Activated T-helper 1 cell treated with anti-CD3 and anti-CD28 coated beads, Interleukin-12 subunit alpha, Interleukin-12 subunit beta, Interleukin-2, Interleukin-4 antibody, amounts not matched to agents 30 ng/mL and 10 ng/mL and 1 ng/mL, durations not matched to agents 14 hours and 24 hours and 36 hours (primary cell): ENCODE measurements at regions not wholly inside any gene's neighbourhood (a gene's known extent, or its start where the extent isn't known, plus 50 kb on each side); places are given as distances from the start of the nearest gene placed in this dataset.

Experiments
- DNase-seq: peaks from one replicate; pipeline ENCODE4 v3.0.0; 2021; ENCODE audit warnings: low spot score
- H3K27ac Mint-ChIP-seq: one replicate; pipeline ENCODE4 v1.8.0; 2021; ENCODE audit warnings: mild to moderate bottlenecking, mixed read lengths
- H3K27me3 Mint-ChIP-seq: one replicate; pipeline ENCODE4 v1.8.0; 2022; ENCODE audit warnings: mild to moderate bottlenecking, moderate library complexity, mixed read lengths; ENCODE audit not compliant: insufficient read depth
- H3K36me3 Mint-ChIP-seq: one replicate; pipeline ENCODE4 v1.8.0; 2021; ENCODE audit warnings: low read depth, mixed read lengths
- H3K4me1 Mint-ChIP-seq: one replicate; pipeline ENCODE4 v1.8.0; 2021; ENCODE audit warnings: low read depth, mixed read lengths
- H3K4me3 Mint-ChIP-seq: one replicate; pipeline ENCODE4 v1.8.0; 2021; ENCODE audit warnings: mild to moderate bottlenecking, moderate library complexity, mixed read lengths
- H3K9me3 Mint-ChIP-seq: one replicate; pipeline ENCODE4 v1.8.0; 2021; ENCODE audit warnings: mixed read lengths
- intact Hi-C: fragments of 100-400 bp; cut with micrococcal nuclease; formaldehyde crosslinking; loops from one replicate; pipeline ENCODE4 v1.15.1; 2024

DNA sequence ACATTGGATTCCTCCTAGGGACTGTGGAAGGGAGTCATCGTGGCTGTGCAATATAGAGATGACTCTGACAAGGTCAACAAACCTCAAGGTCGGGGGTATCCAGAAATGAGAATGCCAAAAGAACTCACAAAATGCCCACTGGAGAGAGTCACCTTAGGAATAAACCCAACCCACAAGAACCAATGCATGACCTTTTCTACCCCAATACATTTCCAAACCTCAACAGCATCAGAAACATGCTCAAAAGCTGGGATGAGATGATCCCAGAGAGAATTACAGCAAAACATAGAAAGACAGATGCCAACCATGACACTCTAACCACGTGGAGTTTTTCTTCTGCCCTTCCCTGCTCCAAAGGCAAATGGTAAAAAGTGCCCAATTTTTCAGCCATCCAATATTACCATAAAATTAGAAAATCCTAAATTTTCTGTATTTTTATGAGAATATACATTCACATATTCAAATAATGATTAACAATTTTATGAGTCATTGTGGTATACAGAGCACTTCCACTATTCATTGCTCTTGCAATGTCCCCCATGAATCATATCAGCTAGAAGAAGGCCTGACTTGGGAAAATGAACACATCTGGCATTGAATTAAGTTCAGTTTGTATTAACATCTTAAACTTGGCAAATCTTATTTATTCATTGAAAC, 88.2 kb upstream of the PALMD start:
- Mint-ChIP-seq H3K27me3 (no peaks in the 10 kb centered on the region), H3K4me3 (no peak overlapping the region), H3K27ac (no peak overlapping the region), H3K36me3 (no peaks in the 10 kb centered on the region), H3K4me1 (no peaks in the 10 kb centered on the region), H3K9me3 (no peaks in the 10 kb centered on the region)
- intact Hi-C loops, result no loop called here
- no peak for DNase-seq

DNA sequence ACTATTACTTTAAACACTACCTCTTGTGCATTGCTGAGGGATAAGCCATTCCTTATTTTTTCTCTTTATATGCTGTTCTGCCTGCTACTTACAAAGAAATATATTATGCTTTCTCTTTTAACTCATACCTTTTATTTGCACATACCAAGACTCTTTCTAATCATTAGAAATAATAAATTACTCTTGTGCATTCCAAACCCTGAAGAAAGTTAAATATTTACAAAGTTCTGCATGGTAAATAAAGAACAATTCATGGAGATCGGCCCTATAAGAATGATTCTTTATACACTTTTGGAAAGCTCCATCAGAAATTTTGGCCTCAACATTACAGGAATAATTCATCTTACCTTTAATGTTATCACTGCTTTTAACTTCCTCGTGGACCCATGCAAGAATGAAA, 86.7 kb upstream of the PALMD start:
- intact Hi-C loops, result no loop called here
- H3K27ac Mint-ChIP-seq, result no peak overlapping the region
- no peak overlapping the region for H3K4me3 Mint-ChIP-seq
- H3K27me3 Mint-ChIP-seq, result no peaks in the 10 kb centered on the region
- no peaks in the 10 kb centered on the region for H3K4me1 Mint-ChIP-seq
- H3K36me3 Mint-ChIP-seq, result no peaks in the 10 kb centered on the region
- no peak for DNase-seq
- H3K9me3 Mint-ChIP-seq, result no peaks in the 10 kb centered on the region

DNA sequence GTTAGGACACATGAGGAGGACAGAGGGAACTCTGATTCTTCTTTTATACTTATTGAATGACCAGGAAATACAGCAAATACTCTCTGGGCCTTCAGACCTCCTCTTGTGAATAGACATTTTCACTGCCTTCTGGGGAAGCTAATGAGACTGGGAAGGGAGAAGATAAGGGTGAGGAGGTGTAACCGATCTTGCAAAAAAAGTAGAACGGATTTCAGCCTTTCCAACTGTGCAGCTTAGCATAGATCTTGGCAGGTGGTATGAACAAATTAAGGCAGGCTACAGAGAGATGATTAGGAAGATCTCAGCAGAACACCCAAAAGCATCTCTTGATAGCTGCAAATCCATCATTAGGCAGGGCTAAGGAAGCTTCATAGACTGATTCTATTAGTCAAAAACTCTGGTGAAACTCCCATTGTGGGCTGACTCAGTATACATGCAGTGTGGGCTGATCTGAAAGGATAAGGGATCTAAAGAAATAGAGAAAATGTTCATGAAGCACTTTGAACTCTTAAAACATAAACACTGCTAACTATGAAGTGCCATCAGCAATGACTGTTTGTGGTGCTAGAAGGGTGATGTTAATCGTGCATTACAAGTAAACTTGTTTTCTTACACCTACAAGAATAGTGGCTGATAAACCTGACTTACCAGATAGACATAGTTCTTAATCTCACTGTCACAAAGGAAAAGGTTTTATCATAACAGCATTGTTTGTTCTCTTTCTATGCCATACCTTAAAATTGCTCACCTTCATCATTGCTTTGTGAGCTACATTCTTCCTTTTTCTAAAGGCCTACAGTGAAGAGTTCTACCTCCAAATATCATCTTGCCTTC, 85.5 kb upstream of the PALMD start:
- no peak overlapping the region for H3K27ac Mint-ChIP-seq
- intact Hi-C loops, result no loop called here
- H3K9me3 Mint-ChIP-seq, result no peaks in the 10 kb centered on the region
- H3K4me1 Mint-ChIP-seq, result no peaks in the 10 kb centered on the region
- no peaks in the 10 kb centered on the region for H3K36me3 Mint-ChIP-seq
- H3K27me3 Mint-ChIP-seq, result no peaks in the 10 kb centered on the region
- H3K4me3 Mint-ChIP-seq, result no peak overlapping the region
- no peak for DNase-seq

DNA sequence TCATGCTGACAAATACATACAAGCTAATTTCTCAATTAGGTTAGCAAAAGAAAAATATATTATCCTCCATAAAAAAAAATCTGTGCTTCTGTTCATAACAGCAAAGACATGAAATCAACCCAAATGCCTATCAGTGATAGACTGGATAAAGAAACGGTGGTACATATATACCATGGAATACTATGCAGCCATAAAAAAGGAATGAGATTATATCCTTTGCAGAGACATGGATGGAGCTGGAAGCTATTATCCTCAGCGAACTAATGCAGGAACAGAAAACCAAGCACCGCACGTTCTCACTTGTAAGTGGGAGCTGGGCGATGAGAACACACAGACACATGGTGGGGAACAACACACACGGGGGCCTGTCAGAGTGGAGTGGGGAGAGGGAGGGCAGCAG, 84.0 kb upstream of the PALMD start:
- intact Hi-C loops, result no loop called here
- Mint-ChIP-seq H3K4me3 (no peak overlapping the region), H3K9me3 (no peaks in the 10 kb centered on the region), H3K4me1 (no peaks in the 10 kb centered on the region), H3K27ac (no peak overlapping the region), H3K36me3 (no peaks in the 10 kb centered on the region), H3K27me3 (peaks cover 2% of the 10 kb centered on the region)
- DNase-seq, result no peak

DNA sequence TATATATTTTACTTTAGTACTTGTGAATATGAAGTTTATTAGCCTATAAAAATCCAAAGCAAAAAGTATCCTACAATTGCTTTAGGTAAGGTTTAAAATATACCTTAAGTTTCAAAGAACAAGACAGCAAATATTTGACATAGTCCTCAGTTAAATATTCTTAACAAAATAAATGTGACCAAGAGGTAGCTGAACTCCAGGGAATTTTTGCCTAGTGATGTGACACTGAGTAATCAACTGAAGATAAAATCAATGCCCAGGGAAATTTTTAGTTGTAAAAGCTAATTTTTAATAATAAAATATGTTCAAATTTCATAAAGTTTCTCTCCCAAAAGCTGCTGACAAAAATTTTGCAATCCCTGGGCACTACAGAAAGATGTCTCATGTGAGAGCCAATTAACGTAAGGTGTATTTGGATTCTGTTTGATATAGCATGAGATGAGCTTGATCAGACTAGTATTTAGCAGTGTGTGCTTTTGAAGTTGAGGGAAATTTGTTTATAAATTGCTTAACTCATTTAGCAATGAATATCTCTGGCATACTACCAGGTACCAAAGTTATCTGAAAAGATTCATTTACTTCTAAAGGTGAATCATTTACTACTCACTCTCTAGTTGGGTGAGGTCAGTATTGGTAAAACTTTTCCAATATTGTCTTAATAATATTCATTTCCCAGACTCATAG, 80.2 kb upstream of the PALMD start:
- Mint-ChIP-seq H3K27me3 (peaks cover 2% of the 10 kb centered on the region), H3K4me1 (no peaks in the 10 kb centered on the region), H3K9me3 (no peaks in the 10 kb centered on the region), H3K27ac (no peak overlapping the region), H3K36me3 (no peaks in the 10 kb centered on the region), H3K4me3 (no peak overlapping the region)
- intact Hi-C loops, result no loop called here
- no peak for DNase-seq

DNA sequence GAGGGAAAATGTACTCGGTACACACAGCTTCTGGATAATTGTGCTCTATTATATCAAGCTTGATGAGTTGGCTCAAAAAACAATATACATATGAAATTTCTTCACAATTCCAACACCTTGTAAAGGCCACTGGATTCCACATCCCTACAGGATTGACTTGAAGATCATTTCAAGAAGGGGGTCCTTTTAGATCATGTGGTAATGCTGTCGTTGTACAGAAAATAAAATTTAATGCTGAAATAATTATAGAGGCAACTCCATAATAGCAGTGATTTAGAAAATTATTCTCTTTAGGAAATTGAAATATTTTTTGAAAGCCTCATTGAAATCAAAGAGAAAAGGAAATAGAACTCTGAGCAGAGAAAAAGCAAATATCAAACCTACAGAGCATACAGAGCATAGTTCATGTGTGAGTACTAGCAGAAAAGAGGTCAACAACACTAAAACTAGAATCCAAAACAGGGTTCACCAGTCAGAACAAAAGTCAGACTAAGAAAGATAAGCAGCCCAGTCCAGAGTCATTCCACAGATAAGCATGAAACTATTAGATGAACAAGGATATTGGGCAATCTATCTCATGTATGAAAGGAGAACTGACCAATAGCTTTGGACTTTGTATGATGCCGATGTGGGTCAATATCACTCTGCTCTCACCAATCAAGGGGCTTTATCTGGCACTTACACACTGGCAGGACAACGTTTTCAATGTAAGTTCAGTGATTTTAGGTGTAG, 79.5 kb upstream of the PALMD start:
- intact Hi-C loops, result no loop called here
- Mint-ChIP-seq H3K36me3 (no peaks in the 10 kb centered on the region), H3K4me3 (no peak overlapping the region), H3K9me3 (no peaks in the 10 kb centered on the region), H3K4me1 (no peaks in the 10 kb centered on the region), H3K27me3 (peaks cover 2% of the 10 kb centered on the region), H3K27ac (no peak overlapping the region)
- no peak for DNase-seq

DNA sequence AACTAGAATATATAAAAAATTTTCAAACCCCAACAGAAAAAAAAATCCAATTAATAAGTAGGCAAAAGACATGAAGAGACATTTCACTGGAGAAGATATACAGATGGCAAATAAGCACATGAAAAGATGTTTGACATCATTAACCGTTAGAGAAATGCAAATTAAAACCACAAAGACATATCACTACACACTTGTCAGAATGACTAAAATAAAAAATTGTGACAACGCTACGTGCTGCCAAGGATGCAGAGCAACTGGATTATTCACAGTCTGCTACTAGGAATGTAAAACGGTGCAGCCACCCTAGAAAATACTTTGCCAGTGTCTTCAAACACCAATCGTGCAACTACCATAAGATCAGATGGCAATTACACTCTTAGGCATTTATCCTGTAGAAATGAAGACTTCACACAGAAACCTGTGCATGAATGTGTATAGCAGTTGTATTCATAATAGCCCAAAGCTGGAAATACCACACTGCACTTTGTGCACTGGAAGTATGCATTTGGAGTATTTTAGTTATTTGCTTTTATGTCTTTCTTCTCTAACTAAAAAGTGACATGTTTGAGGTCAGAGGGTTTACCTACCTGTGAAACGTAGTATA, 75.3 kb upstream of the PALMD start:
- peaks cover 4% of the 10 kb centered on the region for H3K27me3 Mint-ChIP-seq
- intact Hi-C loops, result no loop called here
- DNase-seq, result no peak
- no peaks in the 10 kb centered on the region for H3K36me3 Mint-ChIP-seq
- no peaks in the 10 kb centered on the region for H3K9me3 Mint-ChIP-seq
- no peak overlapping the region for H3K4me3 Mint-ChIP-seq
- H3K27ac Mint-ChIP-seq, result no peak overlapping the region
- no peaks in the 10 kb centered on the region for H3K4me1 Mint-ChIP-seq

DNA sequence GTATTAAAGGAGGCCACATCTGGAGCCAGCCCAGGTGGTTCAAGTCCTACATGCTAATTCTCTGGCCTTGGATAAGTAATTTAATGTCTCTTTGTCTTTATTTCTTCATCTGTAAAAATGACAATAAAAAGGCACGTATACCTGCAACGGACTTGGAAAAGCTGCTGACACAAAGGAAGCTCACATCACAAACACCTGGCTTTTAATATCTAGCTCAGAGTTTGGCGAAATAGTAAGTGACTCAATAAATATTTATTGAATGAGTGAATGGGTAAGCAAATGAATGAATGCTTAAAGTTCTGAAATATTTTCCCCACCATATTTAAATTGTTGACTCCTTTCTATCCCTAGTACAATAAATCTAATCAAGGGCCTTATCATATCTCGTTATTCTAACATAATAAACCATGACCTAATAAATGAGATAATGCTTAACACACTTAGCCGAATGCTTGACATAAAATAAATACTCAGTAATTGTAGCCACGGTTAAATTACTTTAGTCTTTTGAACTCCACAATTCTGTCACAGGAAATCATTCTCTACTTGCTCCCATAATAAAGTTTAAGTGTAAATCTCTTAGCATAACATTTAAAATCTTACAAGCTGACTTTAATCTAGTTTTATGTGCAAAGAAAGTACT, 74.7 kb upstream of the PALMD start:
- Mint-ChIP-seq H3K36me3 (no peaks in the 10 kb centered on the region), H3K27ac (no peak overlapping the region), H3K27me3 (peaks cover 4% of the 10 kb centered on the region), H3K9me3 (no peaks in the 10 kb centered on the region), H3K4me1 (no peaks in the 10 kb centered on the region), H3K4me3 (no peak overlapping the region)
- intact Hi-C loops, result no loop called here
- DNase-seq, result no peak

DNA sequence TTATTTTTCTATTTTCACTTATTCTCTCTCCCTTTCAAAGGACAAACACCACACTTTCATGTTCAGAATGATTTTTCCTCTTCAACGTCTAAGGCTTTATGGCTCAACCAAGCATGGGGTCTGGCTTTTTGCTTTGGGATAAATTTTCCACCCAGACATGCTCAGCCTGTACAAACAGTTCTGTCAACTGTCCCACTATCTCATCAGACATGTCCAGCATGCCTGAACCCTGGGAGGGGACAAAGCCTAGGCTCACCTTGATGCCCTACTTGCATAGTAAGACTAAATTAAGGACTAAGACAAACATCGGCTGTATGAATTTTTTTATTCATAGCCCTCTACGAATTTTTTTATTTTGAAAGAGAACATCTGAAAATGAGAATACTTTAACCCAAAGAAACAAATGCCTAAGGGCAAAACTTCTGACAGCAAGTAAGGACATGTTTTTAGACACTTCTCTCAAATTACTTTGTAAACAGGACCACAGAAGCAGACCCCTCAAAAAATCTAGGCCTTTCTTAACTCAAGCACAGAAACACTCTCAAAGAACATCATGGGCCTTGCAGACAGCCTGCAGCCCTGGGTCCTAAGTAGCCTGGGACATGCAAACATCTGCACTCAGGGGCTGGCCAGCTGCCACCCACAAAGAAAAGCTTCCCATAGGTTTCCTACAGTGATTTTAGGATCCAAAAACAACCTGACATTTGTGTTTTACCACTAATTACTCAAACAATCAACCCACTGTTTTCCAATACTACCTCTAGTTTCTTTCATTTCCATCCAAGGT, 72.3 kb upstream of the PALMD start:
- DNase-seq, result no peak
- Mint-ChIP-seq H3K36me3 (no peaks in the 10 kb centered on the region), H3K27me3 (peaks cover 2% of the 10 kb centered on the region), H3K4me1 (no peaks in the 10 kb centered on the region), H3K4me3 (no peak overlapping the region), H3K27ac (no peak overlapping the region), H3K9me3 (no peaks in the 10 kb centered on the region)
- intact Hi-C loops, result no loop called here

DNA sequence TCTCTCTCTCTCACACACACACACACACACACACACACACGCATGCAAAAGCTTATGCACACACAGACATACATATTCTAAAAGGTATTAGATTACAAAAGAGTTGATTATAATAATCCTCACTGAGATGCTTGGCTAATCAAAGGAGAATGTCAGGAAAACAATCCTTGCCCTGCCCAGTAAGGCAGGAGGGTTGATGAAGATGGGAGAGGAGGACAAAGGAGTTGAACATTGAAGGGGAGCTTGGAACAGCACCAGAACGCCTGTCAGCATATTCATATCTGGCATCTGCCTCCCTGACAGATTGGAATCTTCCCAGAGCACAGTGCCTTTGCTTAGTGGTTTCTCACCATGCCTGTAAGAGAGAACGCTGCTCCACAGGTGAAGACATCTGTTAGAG, 68.6 kb upstream of the PALMD start:
- H3K4me1 Mint-ChIP-seq, result no peaks in the 10 kb centered on the region
- no peaks in the 10 kb centered on the region for H3K36me3 Mint-ChIP-seq
- H3K27me3 Mint-ChIP-seq, result peaks cover 4% of the 10 kb centered on the region
- no peaks in the 10 kb centered on the region for H3K9me3 Mint-ChIP-seq
- H3K27ac Mint-ChIP-seq, result no peak overlapping the region
- H3K4me3 Mint-ChIP-seq, result no peak overlapping the region
- no peak for DNase-seq
- intact Hi-C loops, result no loop called here

DNA sequence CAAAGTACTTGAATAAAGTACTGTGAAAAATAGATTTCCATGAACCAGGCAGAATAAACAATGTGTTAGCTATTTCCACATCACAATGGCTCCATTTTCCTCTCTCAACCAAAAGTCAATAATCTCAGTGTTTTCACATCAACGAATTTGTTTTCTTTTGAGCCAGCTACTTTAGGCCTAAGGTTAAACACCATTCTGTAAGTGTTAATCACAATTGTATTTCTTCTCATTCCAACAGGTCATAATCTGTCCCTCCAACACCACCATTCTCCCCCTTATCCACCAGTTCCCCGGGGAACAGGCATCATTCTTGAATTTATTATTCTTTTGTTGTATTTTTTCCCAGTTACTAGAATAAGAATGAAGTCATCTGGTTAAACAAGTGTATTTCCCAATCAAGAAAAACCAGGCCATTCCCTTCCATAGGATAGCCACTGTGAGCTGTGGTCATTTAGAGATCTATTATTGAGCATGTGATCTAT, 66.2 kb upstream of the PALMD start:
- Mint-ChIP-seq H3K4me3 (no peak overlapping the region), H3K9me3 (no peaks in the 10 kb centered on the region), H3K27me3 (peaks cover 4% of the 10 kb centered on the region), H3K36me3 (no peaks in the 10 kb centered on the region), H3K27ac (no peak overlapping the region), H3K4me1 (no peaks in the 10 kb centered on the region)
- intact Hi-C loops, result no loop called here
- DNase-seq, result no peak
